Panc1 (cell line): ENCODE measurements at regions not wholly inside any gene's neighbourhood (a gene's known extent, or its start where the extent isn't known, plus 50 kb on each side); places are given as distances from the start of the nearest gene placed in this dataset.

Experiments used
- ATAC-seq: fragments of 200-7000 bp; cut with Tn5 transposase; 2 replicates; pipeline ENCODE4 v1.9.1; 2020; ENCODE audit warnings: mild to moderate bottlenecking, moderate library complexity
- BruUV-seq: library from RNA; stranded (reverse); fragments of 400-500 nt; replicated peaks from 2 replicates; lab custom pipeline; 2021; lab: Mats Ljungman, UMichigan
- CTCF ChIA-PET: fragments of 300-600 bp; sonication (Branson Sonifier 250); formaldehyde crosslinking; loops from one replicate; lab custom pipeline; 2022; ENCODE audit warnings: antibody characterized with exemption; lab: Charles Lee
- POLR2A ChIA-PET: fragments of 300-600 bp; sonication (Branson Sonifier 250); formaldehyde crosslinking; loops from one replicate; lab custom pipeline; 2022; ENCODE audit warnings: antibody characterized with exemption; lab: Charles Lee
- DNase-seq: peaks from one replicate; pipeline ENCODE4 v3.0.0-alpha.2; 2010; ENCODE audit warnings: low read depth, low spot score
- H3K27ac ChIP-seq: 2 replicates; pipeline ENCODE4 v1.5.1; 2011; ENCODE audit warnings: mild to moderate bottlenecking, low read length, inconsistent platforms
- H3K27me3 ChIP-seq: fragments of 200-500 bp; sonication (Bioruptor generic); 2 replicates; pipeline ENCODE4 v1.6.0; 2014; ENCODE audit warnings: low read length, inconsistent platforms; ENCODE audit not compliant: control insufficient read depth, insufficient read depth
- H3K36me3 ChIP-seq: fragments of 200-500 bp; sonication (Bioruptor generic); 2 replicates; pipeline ENCODE4 v1.5.1; 2014; ENCODE audit warnings: inconsistent platforms, mild to moderate bottlenecking, low read length, moderate library complexity; ENCODE audit not compliant: control insufficient read depth, insufficient read depth
- H3K4me1 ChIP-seq: 2 replicates; pipeline ENCODE4 v1.5.1; 2011; ENCODE audit warnings: inconsistent platforms, mild to moderate bottlenecking, low read length, moderate library complexity; ENCODE audit not compliant: control insufficient read depth, insufficient read depth
- H3K4me3 ChIP-seq, 2 experiments: 2 replicates each; pipeline ENCODE4 v1.5.1; 2011 to 2012; ENCODE audit warnings: low read depth in 2 of 2, low read length in 2 of 2, mild to moderate bottlenecking in 2 of 2, inconsistent platforms in 1 of 2, moderate library complexity in 1 of 2
- H3K9me3 ChIP-seq: fragments of 200-500 bp; sonication (Bioruptor generic); 2 replicates; pipeline ENCODE4 v1.5.1; 2014; ENCODE audit warnings: low read depth, mild to moderate bottlenecking, inconsistent platforms, low read length, moderate library complexity; ENCODE audit not compliant: control insufficient read depth, insufficient read depth
- POLR2AphosphoS5 ChIP-seq: IDR thresholded peaks from 2 replicates; pipeline ENCODE4 v1.6.1; 2012; ENCODE audit warnings: mild to moderate bottlenecking, low read depth, low read length, moderate library complexity
- REST ChIP-seq, 2 experiments: IDR thresholded peaks; 2 replicates each; pipeline ENCODE4 v1.6.1; 2011 to 2012; ENCODE audit warnings: low read depth in 2 of 2, control low read depth in 1 of 2, low read length in 1 of 2, mild to moderate bottlenecking in 1 of 2, moderate library complexity in 1 of 2; ENCODE audit not compliant: insufficient read depth in 1 of 2
- SIN3A ChIP-seq: IDR thresholded peaks from 2 replicates; pipeline ENCODE4 v1.6.1; 2012; ENCODE audit warnings: low read depth, mild to moderate bottlenecking, low read length, moderate library complexity, borderline replicate concordance; ENCODE audit not compliant: insufficient read depth
- TCF7L2 ChIP-seq: IDR thresholded peaks from 2 replicates; pipeline ENCODE4 v1.6.1; 2011; ENCODE audit warnings: mild to moderate bottlenecking, low read depth, low read length, inconsistent platforms
- in situ Hi-C: cut with HindIII; loops from 2 replicates; pipeline ENCODE4 v1.10.0; 2016; ENCODE audit warnings: low sequenced_read_pairs, low pct_unique_long_range_greater_than_20kb
- intact Hi-C: fragments of 100-400 bp; cut with micrococcal nuclease; formaldehyde crosslinking; loops from one replicate; pipeline ENCODE4 v1.10.0; 2022; ENCODE audit not compliant: unreplicated experiment
- TF ChIP-seq, protein P1 (sequence below): fragments of 450-650 bp; IDR thresholded peaks from 2 replicates; pipeline ENCODE4 v1.5.1; 2017; ENCODE audit warnings: mild to moderate bottlenecking

DNA sequence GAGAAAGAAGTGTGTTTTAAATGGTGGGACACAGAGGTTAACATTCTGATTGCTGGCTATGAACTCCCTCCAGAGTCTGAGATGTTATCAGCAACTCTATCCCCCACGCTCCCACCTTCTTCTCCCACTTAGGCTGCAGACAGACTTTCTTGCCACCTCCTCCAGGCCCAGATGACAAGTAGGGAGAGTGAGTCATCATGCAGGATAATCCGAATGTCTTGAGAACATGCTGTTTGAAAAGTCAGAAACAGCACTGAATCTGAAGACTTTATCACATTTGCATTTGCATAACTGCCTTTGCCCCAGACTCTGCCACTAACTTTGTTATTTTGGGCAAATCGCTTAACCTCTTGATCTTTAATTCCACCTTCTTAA is 139.8 kb downstream of the ESM1 start:
- no peak overlapping the region for H3K4me3 ChIP-seq
- DNase-seq (no peak), ATAC-seq (no peak)
- no peaks in the 10 kb centered on the region for H3K36me3 ChIP-seq
- no peaks in the 10 kb centered on the region for H3K4me1 ChIP-seq
- in situ Hi-C loops (no loop called here), intact Hi-C loops (loop anchor here (1.0 kb wide), 1 partner anchor 328 kb away; the partner anchor contains the start of gene SNX18)
- no peak overlapping the region for H3K27ac ChIP-seq
- POLR2A ChIA-PET: interaction anchor here (0.6 kb wide), 1 partner anchor 349 kb away, joined by 3 read pairs; no protein-coding TSS in a partner anchor
- H3K9me3 ChIP-seq: no peaks in the 10 kb centered on the region
- peaks cover 2% of the 10 kb centered on the region; the same call in 1 of the 2 replicates for H3K27me3 ChIP-seq
- TF ChIP-seq, protein P1, sequence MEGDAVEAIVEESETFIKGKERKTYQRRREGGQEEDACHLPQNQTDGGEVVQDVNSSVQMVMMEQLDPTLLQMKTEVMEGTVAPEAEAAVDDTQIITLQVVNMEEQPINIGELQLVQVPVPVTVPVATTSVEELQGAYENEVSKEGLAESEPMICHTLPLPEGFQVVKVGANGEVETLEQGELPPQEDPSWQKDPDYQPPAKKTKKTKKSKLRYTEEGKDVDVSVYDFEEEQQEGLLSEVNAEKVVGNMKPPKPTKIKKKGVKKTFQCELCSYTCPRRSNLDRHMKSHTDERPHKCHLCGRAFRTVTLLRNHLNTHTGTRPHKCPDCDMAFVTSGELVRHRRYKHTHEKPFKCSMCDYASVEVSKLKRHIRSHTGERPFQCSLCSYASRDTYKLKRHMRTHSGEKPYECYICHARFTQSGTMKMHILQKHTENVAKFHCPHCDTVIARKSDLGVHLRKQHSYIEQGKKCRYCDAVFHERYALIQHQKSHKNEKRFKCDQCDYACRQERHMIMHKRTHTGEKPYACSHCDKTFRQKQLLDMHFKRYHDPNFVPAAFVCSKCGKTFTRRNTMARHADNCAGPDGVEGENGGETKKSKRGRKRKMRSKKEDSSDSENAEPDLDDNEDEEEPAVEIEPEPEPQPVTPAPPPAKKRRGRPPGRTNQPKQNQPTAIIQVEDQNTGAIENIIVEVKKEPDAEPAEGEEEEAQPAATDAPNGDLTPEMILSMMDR: no peak
- TF ChIP-seq POLR2AphosphoS5 (no peak), REST (IDR thresholded peaks at IDR 0.05; ENCODE audit: insufficient read depth in 1 of 2, low read depth in 2 of 2, low read length in 1 of 2) (no peak), TCF7L2 (no peak), SIN3A (no peak)
- CTCF ChIA-PET: interaction anchor here (0.7 to 2.8 kb wide), 4 partner anchors 8 to 328 kb away, joined by 3 to 15 read pairs (median 6); no protein-coding TSS in a partner anchor
- BruUV-seq: no TSS peak

GRCh38 chr5:54844905-54845566 is 140.4 kb downstream of the ESM1 start:
- POLR2A ChIA-PET: interaction anchor here (0.6 kb wide), 1 partner anchor 349 kb away, joined by 3 read pairs; no protein-coding TSS in a partner anchor
- in situ Hi-C loops: no loop called here
- no peaks in the 10 kb centered on the region for H3K4me1 ChIP-seq

More at GRCh38 chr5:54844905-54845566, 140.4 kb downstream of the ESM1 start:
- Histone ChIP-seq H3K9me3 (no peaks in the 10 kb centered on the region), H3K4me3 (no peak overlapping the region), H3K27ac (no peak overlapping the region), H3K36me3 (no peaks in the 10 kb centered on the region), H3K27me3 (no peaks in the 10 kb centered on the region)
- TF ChIP-seq TCF7L2 (no peak), SIN3A (no peak), POLR2AphosphoS5 (no peak), REST (IDR thresholded peaks at IDR 0.05; ENCODE audit: insufficient read depth in 1 of 2, low read depth in 2 of 2, low read length in 1 of 2) (no peak)
- TF ChIP-seq, protein P1: peak; percentile 49; the same call in 1 of the 2 replicates
- DNase-seq: peak; percentile 8
- CTCF ChIA-PET: interaction anchor here (0.7 to 2.8 kb wide), 5 partner anchors 8 to 328 kb away, joined by 3 to 15 read pairs (median 5); no protein-coding TSS in a partner anchor
- intact Hi-C loops: loop anchor here (1.0 kb wide), 1 partner anchor 328 kb away; the partner anchor contains the start of gene SNX18
- BruUV-seq: no TSS peak
- no peak for ATAC-seq
